ENCODE measurements at regions not wholly inside any gene's neighbourhood (a gene's known extent, or its start where the extent isn't known, plus 50 kb on each side); places are given as distances from the start of the nearest gene placed in this dataset.
A peak's percentile ranks its signal among the peaks of the same experiment; 100 is the strongest.
"Not testable (repeated sequence)": the region's sequence is repeated elsewhere in the genome, so short reads cannot be mapped to it uniquely, and the experiment has no call there.

DNA sequence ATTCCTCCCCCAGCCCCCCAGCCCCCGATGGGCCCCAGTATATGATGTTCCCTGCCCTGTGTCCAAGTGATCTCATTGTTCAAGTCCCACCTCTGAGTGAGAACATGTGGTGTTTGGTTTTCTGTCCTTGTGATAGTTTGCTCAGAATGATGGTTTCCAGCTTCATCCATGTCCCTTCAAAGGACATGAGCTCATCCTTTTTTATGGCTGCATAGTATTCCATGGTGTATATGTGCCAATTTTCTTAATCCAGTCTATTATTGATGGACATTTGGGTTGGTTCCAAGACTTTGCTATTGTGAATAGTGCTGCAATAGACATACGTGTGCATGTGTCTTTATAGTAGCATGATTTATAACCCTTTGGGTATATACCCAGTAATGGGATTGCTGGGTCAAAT is 495.3 kb downstream of the OMA1 start:
- DNase-seq; ATAC-seq; intact Hi-C loops (cut with micrococcal nuclease): not testable (repeated sequence)

DNA sequence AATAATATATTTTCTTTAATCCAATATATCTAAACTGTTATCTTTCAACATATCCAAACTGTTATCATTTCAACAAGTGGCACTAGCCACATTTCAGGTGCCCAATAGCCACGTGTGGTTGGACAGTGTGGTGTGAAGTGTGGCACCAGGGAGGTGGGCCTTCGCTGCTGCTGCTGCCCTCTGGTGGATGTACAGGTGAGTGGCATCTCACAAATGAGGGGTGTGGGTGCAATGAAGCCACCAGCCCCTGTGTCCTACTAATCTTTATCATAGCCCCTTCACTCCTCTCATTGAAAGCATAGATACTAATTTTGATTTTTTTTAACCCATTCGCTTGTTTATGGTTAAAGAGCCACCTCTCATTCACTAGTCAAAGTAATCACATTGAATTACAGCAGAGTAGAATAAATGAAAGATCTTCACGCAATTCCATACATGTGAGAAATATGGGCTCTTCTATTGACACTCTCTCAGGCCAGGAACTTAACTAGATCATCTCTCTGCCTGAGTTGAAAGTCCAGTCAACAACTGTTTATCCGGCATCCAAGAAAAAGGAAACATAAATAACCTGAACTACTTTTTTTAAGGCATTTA is 499.2 kb downstream of the OMA1 start:
- intact Hi-C loops (cut with micrococcal nuclease) = no loop called here
- DNase-seq (peak; percentile 39), ATAC-seq (peak; percentile 51)

DNA sequence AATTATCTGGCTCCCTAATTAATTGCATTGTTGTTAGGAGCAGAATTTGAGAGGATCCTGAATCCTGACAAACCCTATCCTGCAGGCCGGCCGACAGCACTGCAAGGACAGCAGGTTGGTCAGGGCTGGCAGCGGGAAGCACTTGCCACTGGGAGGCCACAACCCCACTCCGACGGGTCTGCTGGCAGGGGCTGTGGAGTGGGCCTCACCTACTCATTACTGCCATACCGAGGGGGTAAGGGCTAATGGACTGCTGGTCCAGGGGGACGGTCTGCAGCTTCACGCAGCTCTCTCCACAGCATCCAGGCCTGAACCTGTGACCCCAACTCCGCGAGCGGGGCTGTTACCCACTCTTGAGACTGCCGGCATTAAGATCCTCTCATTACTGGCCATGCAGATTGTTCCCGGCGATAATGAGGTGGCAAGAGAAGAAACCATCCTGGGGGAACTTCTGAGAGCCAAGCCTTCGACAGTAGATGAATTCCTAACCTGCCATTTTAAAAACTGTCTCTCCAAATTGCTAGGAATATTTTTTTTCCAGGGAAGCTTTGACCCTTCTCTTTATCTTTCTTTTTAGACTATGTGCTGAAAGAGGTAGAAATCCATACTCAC is 501.3 kb downstream of the OMA1 start:
- DNase-seq = no peak
- no peak for ATAC-seq
- intact Hi-C loops (cut with micrococcal nuclease) = no loop called here

DNA sequence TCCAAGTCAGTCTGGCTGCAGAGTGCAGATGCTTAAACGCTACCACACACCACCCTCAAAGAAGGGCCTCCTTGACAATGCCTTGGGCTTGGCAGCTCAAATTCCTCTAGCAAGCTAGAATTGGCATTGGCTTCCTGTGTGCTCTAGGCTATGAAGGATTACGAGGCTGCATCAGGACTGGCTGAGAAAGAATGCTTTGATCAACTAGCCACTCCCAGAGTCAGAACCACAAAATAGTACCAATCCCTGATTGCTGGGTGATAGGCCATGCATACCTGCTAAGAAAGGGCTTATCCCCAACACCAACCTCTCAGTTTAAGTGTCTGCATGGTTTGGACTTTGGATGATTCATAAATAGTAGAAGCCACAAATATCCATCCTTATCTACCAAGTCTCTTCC is 504.9 kb downstream of the OMA1 start:
- intact Hi-C loops (cut with micrococcal nuclease) = no loop called here
- DNase-seq (no peak), ATAC-seq (no peak)

DNA sequence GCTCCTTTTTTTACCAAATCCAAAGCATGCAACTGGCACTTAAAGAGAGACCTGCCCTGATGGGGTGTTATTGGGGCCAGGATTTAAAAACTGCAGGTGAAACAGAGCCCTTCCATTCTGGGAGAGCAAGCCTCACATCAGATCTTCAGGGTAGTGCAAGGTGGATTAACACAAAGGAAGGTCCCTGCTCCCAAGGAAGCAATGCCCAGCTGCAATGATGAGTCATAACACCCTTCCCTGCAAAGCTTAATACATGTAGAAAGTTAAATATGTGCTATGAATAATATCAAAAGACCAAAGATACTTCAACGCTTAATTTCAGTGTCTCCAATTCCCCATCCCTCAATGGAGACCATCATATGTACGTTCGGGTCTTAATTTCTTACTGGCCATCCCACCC is 508.0 kb downstream of the OMA1 start:
- DNase-seq = no peak
- intact Hi-C loops (cut with micrococcal nuclease) = no loop called here
- no peak for ATAC-seq

GRCh38 chr1:58035523-58035922 is 511.0 kb downstream of the OMA1 start:
- intact Hi-C loops (cut with micrococcal nuclease) = no loop called here
- DNase-seq = no peak
- no peak for ATAC-seq

DNA sequence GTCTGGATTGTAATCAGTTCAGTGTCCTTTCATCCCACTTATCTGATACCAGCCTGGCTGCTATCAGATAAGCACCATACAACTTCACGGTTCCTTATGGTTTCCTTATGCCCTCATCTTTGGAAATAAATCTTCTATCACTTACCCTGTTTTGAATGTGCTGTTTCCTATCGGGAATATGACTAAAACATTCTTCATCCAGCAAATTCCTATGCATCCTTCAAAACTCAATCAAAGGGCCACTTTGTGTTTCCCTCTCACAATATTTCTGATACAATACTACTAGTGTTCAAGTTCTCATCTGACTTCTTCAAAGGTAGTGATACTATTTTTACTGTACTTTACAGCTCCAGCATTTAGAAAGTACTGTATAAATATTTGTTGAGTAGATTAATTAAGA is 513.2 kb downstream of the OMA1 start:
- ATAC-seq = no peak
- intact Hi-C loops (cut with micrococcal nuclease) = no loop called here
- DNase-seq = no peak

- DNase-seq (no peak), ATAC-seq (no peak)
- intact Hi-C loops (cut with micrococcal nuclease) = no loop called here
Observed at GRCh38 chr1:58032611-58033073, 513.9 kb downstream of the OMA1 start.

- intact Hi-C loops (cut with micrococcal nuclease) = no loop called here
- ATAC-seq (no peak), DNase-seq (no peak)
Observed at GRCh38 chr1:58031416-58031815, 515.1 kb downstream of the OMA1 start.

DNA sequence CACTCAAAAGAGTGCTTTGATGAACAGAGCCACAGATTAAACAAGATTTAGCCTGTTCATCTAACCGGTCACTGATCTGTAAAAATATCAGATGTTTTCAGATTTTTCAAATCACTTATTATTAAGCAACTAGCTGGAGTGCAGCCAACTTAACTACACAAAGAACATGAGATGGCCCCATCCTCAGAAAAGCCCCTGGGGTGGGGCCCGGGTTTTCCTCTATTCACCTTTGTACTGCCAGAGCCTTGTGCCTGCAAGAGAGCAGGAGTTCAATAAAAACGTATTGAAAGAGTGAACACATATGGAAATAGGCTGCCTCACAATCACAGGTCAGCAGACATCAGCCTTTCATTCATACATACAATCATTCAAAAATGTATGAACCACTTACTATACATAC is 516.1 kb downstream of the OMA1 start:
- ATAC-seq (no peak), DNase-seq (no peak)
- intact Hi-C loops (cut with micrococcal nuclease) = no loop called here

GRCh38 chr1:58017641-58018040 is 528.9 kb downstream of the OMA1 start:
- intact Hi-C loops (cut with micrococcal nuclease) = no loop called here
- DNase-seq (no peak), ATAC-seq (no peak)

GRCh38 chr1:58013237-58013636 is 533.3 kb downstream of the OMA1 start:
- intact Hi-C loops (cut with micrococcal nuclease) = no loop called here
- DNase-seq = no peak
- ATAC-seq = no peak

DNA sequence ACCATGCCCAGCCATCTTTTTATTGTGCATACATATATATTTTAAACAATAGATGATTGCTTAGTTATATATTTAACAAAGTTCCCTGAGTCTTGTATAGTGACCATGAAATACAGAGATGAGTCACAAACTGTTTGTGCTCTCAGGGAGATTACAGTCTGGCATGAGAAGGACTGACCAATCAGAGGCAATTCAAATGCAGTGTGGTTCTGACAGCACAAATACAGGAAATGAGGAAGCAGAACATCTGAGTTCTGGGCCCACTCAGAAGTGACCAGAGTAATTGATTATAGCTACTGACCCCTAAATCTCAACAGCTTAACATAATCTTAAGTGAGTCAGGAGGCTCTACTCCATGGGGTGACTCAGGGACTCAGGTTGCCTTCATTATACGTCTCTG is 534.5 kb downstream of the OMA1 start:
- intact Hi-C loops (cut with micrococcal nuclease) = no loop called here
- DNase-seq = no peak

GRCh38 chr1:58006421-58007046 is 540.0 kb downstream of the OMA1 start:
- intact Hi-C loops (cut with micrococcal nuclease) = no loop called here
- DNase-seq = no peak
- ATAC-seq = no peak

More for the DNA sequence above, 534.5 kb downstream of the OMA1 start:
- ATAC-seq = no peak

DNA sequence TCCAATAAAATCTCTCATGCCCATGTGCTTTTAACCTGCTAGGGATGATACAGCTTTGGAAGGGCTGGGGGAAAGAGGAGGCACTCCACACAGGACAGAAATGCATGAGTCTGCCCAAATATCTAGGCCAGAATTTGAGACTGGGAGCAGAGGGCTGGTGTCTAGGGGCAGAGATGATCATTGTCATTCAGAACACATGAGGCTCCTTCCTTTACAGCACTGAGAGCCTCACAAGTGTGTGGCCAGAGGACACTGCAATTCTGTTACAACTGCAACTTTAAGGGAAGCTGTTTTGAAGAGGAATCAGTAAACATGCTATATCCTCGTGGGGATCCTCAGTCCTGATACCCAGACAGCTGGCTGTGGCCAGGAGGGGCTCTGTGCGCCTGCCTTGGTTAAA is 541.3 kb downstream of the OMA1 start:
- intact Hi-C loops (cut with micrococcal nuclease) = no loop called here
- ATAC-seq = no peak
- DNase-seq = no peak

DNA sequence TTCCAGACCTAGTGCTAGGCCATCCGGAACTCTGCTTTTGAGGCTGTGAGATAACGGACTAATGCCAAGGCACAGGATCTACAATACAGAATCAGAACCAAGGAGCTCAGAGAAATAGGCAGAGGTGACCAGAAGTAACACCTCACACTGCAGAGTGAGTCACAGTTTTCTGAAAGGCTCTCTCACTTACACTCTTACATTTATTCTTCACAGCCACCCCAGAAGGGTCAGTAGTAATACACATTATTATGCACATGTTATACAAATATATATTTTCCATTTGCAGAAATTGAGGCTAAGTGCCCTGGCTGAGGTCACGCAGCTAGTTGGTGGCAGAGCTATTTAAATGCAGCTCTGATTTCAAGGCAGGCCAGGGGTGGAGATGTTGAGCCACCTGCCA is 542.5 kb downstream of the OMA1 start:
- ATAC-seq (no peak), DNase-seq (no peak)
- intact Hi-C loops (cut with micrococcal nuclease) = no loop called here

DNA sequence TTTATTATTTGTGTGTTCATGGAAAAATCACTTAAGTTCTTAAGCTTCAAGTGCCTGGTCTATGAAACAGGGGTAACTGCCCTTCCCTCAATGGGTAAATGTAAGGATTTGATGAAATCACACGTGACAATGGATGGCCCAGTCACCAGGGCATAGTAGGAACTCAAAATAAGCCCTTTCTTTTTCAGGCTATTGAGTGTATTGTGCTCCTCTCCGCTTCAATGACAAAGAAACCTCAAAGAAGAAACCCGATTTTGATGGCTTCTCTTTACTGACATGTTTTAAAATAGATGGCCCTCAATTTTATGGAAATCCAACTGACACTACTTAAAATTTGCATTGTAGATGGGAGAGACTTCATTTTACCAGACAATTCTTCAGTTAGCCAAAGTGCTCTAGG is 543.5 kb downstream of the OMA1 start:
- intact Hi-C loops (cut with micrococcal nuclease) = no loop called here
- ATAC-seq (no peak), DNase-seq (no peak)

- intact Hi-C loops (cut with micrococcal nuclease) = no loop called here
- ATAC-seq (no peak), DNase-seq (no peak)
Observed at GRCh38 chr1:58000821-58001220, 545.7 kb downstream of the OMA1 start.

DNA sequence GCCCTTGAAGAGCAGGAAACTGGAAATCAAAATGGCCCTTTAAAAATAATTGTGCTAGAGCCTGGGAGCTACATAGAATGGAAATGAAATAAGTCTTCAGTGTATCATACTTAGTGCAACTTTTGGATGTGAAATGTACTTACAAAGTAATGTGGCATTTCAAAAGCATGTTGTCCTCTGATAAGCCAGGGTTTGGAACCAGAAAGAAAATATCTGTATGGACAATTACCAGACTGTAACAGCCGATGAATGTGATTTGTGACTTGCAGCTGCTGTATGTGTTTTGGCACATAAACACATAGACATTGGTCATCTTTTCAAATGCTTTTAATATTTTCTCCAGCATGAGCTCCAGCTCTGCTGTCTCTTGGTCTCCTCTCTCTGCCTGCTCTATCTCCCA is 546.4 kb downstream of the OMA1 start:
- ATAC-seq = no peak
- DNase-seq = no peak
- intact Hi-C loops (cut with micrococcal nuclease) = no loop called here

GRCh38 chr1:57996400-57996799 is 550.1 kb downstream of the OMA1 start:
- ATAC-seq (no peak), DNase-seq (no peak)
- intact Hi-C loops (cut with micrococcal nuclease) = no loop called here

- intact Hi-C loops (cut with micrococcal nuclease) = no loop called here
- no peak for ATAC-seq
Observed at GRCh38 chr1:57991289-57991688, 555.2 kb downstream of the OMA1 start.

More at GRCh38 chr1:57991289-57991688, 555.2 kb downstream of the OMA1 start:
- no peak for DNase-seq
